C4-2B (cell line): ENCODE measurements at regions not wholly inside any gene's neighbourhood (a gene's known extent, or its start where the extent isn't known, plus 50 kb on each side); places are given as distances from the start of the nearest gene placed in this dataset.

Experiments
- CTCF ChIP-seq: fragments of 450-650 bp; conservative IDR thresholded peaks from 2 replicates; pipeline ENCODE4 v1.5.1; 2017; ENCODE audit warnings: mild to moderate bottlenecking
- ZFX ChIP-seq: fragments of 450-650 bp; IDR thresholded peaks from 2 replicates; pipeline ENCODE4 v1.6.1; 2017

GRCh38 chr1:4048076-4048475, 148.0 kb upstream of the C1orf174 start:
- TF ChIP-seq CTCF: no peak
- no peak for TF ChIP-seq ZFX
